ENCODE measurements at regions not wholly inside any gene's neighbourhood (a gene's known extent, or its start where the extent isn't known, plus 50 kb on each side); places are given as distances from the start of the nearest gene placed in this dataset.

- DNase-seq (ENCODE audit: low read depth) = no peak
- no peak for TF ChIP-seq CTCF (IDR thresholded peaks at IDR 0.05; ENCODE audit: insufficient read depth, low read length, severe bottlenecking)
- Histone ChIP-seq H3K27me3 (ENCODE audit: control insufficient read depth, insufficient read depth, low read length) (no peaks in the 10 kb centered on the region), H3K36me3 (ENCODE audit: control insufficient read depth, insufficient read depth, low read length) (no peaks in the 10 kb centered on the region), H3K4me3 (ENCODE audit: low read depth, low read length) (no peak overlapping the region)
- no peak for FAIRE-seq
These were observed 69.0 kb upstream of the ZNF438 start for GRCh38 chr10:31100662-31101061.

- DNase-seq (ENCODE audit: low read depth) (peak; percentile 94), FAIRE-seq (peak; percentile 62)
- Histone ChIP-seq H3K27me3 (ENCODE audit: control insufficient read depth, insufficient read depth, low read length) (no peaks in the 10 kb centered on the region), H3K4me3 (ENCODE audit: low read depth, low read length) (no peak overlapping the region), H3K36me3 (ENCODE audit: control insufficient read depth, insufficient read depth, low read length) (no peaks in the 10 kb centered on the region)
- TF ChIP-seq CTCF (IDR thresholded peaks at IDR 0.05; ENCODE audit: insufficient read depth, low read length, severe bottlenecking) = no peak
These were observed 69.5 kb upstream of the ZNF438 start for GRCh38 chr10:31101123-31101522.

GRCh38 chr10:31102421-31102820 lies 70.8 kb upstream of the ZNF438 start:
- Histone ChIP-seq H3K36me3 (ENCODE audit: control insufficient read depth, insufficient read depth, low read length) (no peaks in the 10 kb centered on the region), H3K27me3 (ENCODE audit: control insufficient read depth, insufficient read depth, low read length) (no peaks in the 10 kb centered on the region), H3K4me3 (ENCODE audit: low read depth, low read length) (no peak overlapping the region)
- peak; percentile 79 for DNase-seq (ENCODE audit: low read depth)
- TF ChIP-seq CTCF (IDR thresholded peaks at IDR 0.05; ENCODE audit: insufficient read depth, low read length, severe bottlenecking) = no peak
- FAIRE-seq = no peak

- H3K27me3 ChIP-seq (ENCODE audit: control insufficient read depth, insufficient read depth, low read length) = no peaks in the 10 kb centered on the region
- H3K4me3 ChIP-seq (ENCODE audit: low read depth, low read length) = no peak overlapping the region
- DNase-seq (ENCODE audit: low read depth) (no peak), FAIRE-seq (no peak)
- H3K36me3 ChIP-seq (ENCODE audit: control insufficient read depth, insufficient read depth, low read length) = no peaks in the 10 kb centered on the region
- no peak for TF ChIP-seq CTCF (IDR thresholded peaks at IDR 0.05; ENCODE audit: insufficient read depth, low read length, severe bottlenecking)
These were observed 71.4 kb upstream of the ZNF438 start for GRCh38 chr10:31103112-31103511.

- no peak for TF ChIP-seq CTCF (IDR thresholded peaks at IDR 0.05; ENCODE audit: insufficient read depth, low read length, severe bottlenecking)
- H3K27me3 ChIP-seq (ENCODE audit: control insufficient read depth, insufficient read depth, low read length) = no peaks in the 10 kb centered on the region
- FAIRE-seq (no peak), DNase-seq (ENCODE audit: low read depth) (no peak)
- H3K36me3 ChIP-seq (ENCODE audit: control insufficient read depth, insufficient read depth, low read length) = no peaks in the 10 kb centered on the region
- H3K4me3 ChIP-seq (ENCODE audit: low read depth, low read length) = no peak overlapping the region
These were observed 81.3 kb upstream of the ZNF438 start for GRCh38 chr10:31112961-31113360.

GRCh38 chr10:31116226-31116625 lies 84.6 kb upstream of the ZNF438 start:
- Histone ChIP-seq H3K4me3 (ENCODE audit: low read depth, low read length) (no peak overlapping the region), H3K27me3 (ENCODE audit: control insufficient read depth, insufficient read depth, low read length) (no peaks in the 10 kb centered on the region), H3K36me3 (ENCODE audit: control insufficient read depth, insufficient read depth, low read length) (no peaks in the 10 kb centered on the region)
- DNase-seq (ENCODE audit: low read depth) (peak; percentile 67), FAIRE-seq (no peak)
- no peak for TF ChIP-seq CTCF (IDR thresholded peaks at IDR 0.05; ENCODE audit: insufficient read depth, low read length, severe bottlenecking)

Data from bronchial epithelial cell (primary cell).